22Rv1 (cell line): ENCODE measurements at regions not wholly inside any gene's neighbourhood (a gene's known extent, or its start where the extent isn't known, plus 50 kb on each side); places are given as distances from the start of the nearest gene placed in this dataset.

Source experiments
- CTCF ChIP-seq: fragments of 450-650 bp; IDR thresholded peaks from 2 replicates; pipeline ENCODE4 v1.5.1; 2017; ENCODE audit warnings: mild to moderate bottlenecking
- ZFX ChIP-seq: fragments of 450-650 bp; IDR thresholded peaks from 2 replicates; pipeline ENCODE4 v1.6.1; 2017; ENCODE audit warnings: antibody characterized with exemption, borderline replicate concordance

DNA sequence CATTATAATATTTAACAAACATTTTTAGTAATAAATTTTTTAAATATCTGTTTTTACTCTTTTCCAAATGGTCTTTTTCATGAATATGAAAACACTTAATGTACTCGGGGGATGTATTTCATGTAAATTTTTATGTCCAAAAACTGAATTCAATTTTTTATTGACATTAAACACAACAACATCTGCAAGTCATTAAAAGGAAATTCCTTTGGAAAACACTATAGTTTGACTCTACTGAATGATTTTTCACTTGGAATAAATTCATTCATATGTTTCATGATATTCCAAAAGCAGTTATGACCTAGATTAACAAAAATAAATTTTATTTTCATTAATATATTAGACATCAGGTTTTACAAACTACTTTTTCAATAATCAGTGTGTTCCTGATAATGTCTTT is 239.8 kb upstream of the AGTR1 start:
- TF ChIP-seq CTCF: no peak
- no peak for TF ChIP-seq ZFX
